GM18517 (cell line): ENCODE measurements at regions not wholly inside any gene's neighbourhood (a gene's known extent, or its start where the extent isn't known, plus 50 kb on each side); places are given as distances from the start of the nearest gene placed in this dataset.

Experiments
- ATAC-seq: cut with Tn5 transposase; IDR thresholded peaks from one replicate; pipeline ENCODE4 v1.9.1; 2021; ENCODE audit warnings: mild to moderate bottlenecking, moderate library complexity; ENCODE audit not compliant: unreplicated experiment

DNA sequence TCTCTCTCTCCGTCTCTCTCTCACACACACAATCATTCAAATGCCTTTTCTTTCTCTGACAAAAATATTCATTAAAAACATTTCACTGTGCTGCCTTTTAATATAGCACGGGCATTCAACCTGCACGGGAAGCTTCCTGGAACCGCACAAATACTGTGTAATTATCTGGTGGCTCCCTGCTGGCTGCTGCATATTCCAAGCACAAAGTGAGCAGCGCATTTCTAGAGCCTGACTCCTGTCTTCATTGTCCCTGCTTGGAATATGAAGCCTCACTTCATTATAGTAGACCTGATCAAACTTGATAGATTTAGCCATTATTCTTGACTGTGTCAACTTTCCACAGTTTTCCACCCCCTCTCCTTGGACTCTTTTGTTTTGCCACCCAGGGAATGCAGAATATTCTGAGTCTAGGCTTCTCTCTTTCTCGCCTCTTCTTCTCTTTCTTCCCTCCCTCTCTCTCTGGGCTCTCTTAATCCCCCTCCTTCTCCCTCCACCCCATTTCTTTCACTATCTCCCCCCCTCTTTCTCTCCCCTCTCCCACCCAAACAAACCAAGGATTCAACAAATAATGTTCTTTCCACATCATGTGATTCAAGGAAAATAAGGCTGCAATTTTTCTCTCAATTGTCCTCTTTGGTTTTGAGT is 672.1 kb upstream of the FANCL start:
- no peak for ATAC-seq

DNA sequence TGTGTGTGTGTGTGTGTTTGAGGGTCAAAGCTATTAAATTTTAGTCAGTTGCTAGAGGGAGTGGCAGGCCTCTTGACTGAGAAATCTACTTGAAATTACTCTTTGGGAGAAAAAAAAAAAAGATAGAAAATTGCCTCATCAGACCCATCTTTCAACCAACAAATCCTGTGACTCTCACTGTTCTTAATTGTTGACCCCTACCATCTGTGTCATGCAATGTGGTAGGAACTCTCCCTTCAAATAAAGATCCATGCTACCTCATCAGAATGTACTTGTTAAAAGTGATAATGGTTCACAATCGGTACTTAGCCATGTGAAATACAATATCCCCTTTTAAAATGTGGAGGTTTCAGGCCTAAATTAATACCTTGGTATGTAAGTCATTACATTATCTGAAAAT is 670.8 kb upstream of the FANCL start:
- ATAC-seq = no peak

DNA sequence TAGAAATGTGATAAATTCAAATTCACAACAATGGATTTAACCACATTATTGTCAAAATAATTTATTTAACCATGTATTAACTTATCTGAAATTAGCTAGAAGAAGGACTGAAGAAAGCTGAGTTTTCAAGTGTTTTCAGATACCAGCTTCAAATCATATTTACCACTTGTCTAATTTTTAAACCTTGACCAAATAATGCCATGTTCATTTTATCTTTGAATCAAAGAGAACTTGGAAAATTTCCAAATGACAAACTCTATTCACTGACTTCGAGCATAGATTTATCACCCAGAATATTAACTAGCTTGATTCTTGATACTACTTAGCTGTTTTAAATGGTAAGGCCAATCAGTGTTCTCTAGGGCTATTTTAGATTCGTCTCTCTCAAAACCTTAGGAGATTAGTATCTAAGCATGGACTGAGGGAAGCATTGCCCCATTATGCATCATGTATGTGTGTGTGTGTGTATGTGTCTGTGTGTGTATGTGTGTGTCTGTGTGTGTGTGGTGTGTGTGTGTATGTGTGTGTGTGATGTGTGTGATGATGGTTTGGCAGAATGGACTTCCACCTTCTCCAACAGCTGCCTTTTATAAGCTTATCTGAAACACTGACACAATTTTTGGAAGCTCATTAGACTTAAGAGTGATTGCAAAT is 667.5 kb upstream of the FANCL start:
- ATAC-seq = no peak

DNA sequence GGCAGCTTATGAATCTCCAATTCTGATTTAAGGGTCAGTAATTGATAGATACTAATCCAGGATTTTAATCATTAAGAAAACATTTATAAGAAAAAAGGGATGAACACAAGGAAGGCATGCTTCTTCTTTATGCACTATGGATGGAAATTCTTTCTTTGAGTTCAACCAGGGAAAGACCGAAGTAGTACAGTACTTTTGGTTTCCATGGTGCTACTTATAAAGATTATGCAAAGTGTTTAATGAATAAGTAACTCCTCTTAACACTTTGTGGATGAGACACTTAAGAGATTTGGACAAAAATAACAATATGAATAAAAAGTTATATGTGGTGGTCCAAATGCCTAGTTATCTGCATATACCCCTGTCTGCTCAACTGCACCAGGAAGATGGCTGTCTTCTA is 666.5 kb upstream of the FANCL start:
- ATAC-seq = no peak

DNA sequence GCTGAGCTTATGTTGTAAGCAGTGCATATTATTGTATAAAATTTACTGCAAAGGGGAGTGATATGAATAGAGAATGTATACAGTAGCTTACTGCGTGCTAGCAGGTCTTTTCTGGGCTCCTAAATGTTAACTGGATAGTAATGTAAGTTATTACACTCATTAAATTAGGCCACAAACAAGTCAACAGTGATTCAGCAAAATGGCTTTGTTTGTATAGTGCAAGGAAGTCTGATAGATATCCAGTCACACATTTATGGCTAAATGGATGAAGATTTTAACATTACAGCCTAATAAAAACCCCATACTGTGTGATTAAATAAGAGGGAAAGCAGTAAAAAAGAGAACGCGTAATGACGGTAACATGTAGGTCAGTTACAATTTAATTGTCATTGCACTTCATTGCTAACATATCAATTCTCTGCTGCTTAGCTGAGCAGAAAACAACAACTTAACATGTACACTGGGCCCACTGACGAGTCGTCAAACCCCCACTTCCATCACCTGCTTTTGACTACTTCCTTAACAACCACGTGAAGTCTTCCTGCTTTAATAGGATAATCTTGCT is 665.0 kb upstream of the FANCL start:
- ATAC-seq = no peak

DNA sequence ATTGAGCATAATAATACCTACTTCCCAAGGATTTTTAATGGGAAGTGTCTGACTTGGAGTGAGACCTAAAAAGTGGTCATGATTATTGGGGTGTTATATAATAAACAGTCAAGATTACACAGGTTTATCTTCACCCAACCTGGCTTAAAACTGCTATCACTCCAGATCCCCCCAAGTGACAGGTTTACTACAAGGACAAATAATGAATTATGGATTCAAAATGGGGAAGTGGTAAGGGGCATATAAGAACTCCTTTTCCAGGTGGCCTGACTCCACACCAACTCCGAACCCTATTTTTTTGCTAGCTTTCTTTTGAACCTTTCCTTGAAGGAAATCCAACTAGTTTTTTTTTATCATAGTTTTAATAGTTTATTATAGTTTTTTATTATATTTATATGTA is 663.0 kb upstream of the FANCL start:
- ATAC-seq = no peak

DNA sequence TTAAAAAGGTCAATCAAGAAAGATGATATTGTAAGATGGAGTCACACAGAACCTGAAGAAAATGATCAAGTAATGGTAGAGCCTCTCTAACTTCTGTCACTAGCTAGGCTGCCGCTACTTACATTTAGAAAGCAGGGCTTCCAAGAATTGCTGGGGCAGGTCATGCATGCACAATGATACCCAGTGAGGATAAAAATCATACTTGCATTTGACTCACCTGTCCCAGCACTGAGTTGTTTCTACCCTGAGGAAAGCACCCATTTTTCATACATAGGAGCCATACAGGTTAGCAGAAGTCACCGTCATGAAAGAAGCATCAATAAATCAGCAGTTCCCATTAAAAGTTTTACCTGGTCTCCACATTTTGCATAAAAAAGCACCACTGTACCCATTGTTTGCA is 662.3 kb upstream of the FANCL start:
- ATAC-seq = no peak

DNA sequence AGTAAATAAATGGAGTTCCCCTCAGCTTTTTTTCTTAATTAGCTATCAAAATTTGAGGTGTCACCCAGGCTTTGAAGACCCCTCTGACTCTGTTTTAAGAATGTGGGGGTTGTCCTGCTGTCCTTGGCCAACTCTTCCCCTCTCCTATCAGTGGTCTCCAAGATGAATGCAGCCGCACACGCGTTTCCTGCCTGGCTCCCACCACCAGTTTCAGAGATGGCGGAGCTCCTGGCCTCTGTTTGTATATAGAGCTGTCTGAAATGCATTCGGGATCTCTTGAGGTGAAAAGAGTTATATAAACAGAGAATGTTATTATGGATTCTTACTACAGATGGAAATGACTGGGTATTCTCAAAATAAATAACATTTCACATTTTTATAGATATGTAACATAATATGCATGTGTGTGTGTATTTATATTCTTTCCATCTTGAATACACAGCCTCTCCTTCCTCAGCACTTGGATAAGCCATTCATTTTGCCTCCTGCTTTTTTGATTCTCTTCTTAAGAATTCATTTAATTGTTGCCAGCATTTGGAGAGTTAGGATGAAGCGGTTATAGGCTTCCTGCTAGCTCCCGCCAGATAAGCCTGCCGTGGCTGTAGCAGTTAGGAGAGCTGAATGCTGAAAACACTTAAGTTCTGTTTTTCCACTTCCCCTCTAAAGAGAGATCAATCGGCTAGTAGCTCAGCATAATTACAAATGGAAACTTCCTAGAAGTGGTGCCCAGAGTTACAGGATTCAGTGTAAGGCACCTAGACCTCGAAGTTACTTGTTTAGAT is 659.3 kb upstream of the FANCL start:
- no peak for ATAC-seq

DNA sequence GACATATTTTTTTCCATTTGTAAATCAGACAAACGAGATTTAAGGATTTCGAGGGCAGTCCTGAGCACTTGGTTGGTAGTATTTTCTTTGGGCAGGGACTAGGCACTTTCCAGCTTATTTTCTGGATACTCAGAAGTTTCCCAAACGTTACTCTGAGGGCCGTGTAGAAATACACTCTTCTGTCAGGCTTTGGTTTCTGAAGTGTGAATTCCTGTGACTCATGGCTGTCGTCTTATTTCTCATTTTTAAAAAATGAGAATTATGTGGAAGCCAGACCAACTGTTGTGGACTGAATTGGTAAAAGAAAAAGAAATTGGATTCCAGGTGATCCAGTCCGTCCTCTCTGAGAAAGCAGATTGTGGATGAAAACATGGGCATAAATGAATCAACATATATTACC is 658.6 kb upstream of the FANCL start:
- ATAC-seq = no peak

DNA sequence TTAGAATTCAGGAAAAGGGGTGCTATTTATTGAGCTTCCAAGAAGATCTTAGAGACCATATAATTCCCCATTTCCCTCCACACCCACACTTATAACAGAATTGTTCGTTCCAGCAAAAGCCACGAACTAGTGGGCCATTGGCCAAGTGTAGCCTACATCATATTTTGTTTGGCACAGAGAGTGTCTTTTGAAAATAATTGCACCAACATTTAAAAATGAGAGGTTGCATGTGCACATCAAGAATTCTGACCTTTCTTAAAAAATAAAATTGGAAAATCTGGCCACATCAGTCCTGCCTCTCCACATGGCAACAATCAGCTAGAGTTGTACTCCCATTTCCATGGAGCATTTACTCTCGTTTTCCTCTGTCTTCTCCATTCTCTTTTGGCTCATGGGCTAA is 655.5 kb upstream of the FANCL start:
- no peak for ATAC-seq

DNA sequence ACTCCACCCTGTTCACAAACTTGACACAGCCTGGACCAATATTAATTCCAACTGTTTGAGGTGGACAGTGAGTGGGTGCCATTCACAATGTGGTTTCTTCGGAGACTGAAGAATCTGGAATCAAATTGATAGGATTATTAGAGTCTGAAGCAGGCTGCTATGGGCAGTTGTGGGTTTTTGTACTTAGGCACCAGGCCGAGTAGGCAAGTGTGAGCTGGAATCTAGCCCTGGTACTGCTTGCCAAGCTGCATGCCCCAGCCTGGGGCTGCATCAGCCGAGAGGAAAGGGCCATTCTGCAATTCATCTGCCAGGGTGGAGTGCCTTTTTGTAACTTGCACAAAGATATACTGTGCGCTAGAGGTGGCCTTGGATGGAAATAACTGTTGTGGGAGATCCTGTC is 654.7 kb upstream of the FANCL start:
- ATAC-seq = no peak

DNA sequence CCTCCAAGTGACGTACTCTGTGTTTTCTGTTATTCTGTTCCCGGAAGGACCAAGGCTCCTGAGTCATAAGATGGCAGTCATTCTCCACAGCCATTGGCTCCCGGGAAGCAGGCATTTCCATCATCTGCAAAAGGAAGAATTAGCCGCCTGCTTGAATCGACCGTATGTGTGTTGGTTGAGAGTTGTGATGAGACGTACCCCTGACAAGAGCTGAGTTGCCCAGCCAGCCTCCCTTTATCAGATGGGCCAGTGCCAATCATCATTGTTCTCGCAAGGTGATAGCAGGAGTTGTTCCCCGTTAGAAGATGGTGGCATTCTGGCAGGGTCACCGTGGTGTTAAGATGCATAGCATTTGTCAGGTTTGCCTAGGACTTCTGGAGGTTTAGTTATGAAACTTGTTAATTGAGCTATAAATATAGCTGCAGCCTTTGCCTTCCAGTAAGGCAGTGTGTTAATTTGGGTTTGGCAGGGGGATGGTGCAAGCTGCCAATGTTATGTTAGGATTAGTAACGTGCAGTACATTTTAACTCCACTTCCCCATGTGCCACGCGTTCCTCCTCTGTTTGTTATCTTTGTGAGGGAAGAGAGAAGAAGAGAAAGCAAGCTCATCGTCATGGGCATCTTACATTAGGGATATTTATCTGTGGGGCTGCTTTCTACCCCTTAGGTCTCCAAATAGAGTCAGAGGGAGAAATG is 652.7 kb upstream of the FANCL start:
- no peak for ATAC-seq

DNA sequence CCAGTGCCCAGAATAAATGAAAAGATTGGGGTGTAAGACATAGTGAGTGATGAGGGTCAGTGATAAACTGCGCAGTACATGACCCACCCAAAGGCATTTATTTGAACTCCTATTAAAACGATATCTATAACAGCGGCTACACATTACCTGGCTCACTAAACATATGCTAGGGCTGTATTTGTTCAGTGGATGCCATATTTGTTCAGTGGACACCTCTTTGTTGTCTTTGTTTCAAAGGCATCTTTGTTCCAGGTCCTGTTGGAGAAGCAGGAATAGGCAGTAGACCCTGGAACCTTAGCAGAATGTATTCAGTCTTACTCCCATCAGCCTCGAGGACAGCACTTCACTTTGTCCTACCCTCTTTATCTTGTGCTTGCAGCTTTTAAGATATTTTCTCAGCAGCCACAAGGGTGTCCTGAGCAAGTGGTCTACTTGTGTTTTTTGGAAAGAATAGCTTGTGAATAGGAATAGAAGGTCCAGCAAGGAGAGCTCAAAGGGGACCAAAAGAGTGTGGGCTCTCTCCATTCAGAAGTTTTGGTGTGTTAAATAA is 650.8 kb upstream of the FANCL start:
- ATAC-seq = no peak

DNA sequence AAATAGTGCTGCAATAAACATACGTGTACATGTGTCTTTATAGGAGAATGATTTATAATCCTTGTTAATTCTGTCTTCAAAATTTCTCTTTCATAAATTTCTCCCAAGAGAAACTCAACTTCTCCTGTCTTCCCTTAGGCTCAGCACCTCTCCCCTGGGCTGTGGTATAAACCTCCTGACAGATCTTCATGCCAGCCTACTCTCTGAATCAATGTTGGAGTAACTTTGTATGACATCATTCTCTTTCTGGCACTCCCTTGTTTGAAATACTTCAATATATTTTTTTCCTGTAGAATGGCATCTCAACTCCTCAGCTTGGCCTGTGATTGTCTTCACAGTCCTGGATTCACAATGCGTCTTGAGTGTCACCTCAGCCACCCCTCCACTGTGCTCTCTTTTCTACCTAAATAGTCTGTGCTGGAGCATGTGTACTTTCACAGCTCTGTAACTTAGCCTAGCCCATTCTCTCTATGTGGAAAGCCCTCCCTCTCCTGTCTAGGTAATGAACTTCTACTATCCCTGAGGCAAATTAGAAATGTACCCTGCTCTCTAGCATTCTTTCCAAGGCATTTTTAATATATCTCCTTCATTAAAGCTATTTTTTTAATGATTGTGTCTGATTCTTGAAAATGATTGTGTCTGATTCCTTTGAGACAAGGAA is 649.9 kb upstream of the FANCL start:
- ATAC-seq = no peak

DNA sequence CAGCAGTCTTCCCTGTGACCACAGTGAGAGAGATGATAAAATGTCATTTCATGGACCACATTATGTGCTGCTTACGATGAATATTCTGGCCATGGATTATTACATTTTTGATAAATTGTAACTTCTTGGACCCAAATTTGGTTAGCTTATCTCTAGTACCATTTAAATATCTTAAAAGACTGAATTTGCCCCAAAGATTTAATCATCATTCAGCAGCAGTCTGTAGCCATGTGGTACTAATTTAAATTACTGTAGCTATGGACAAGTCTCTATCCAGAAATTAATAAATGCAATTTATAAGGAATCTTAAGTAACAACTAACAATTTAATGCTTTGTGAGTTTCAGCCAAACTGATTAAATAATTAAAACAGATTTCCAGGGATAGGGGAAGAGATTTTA is 644.9 kb upstream of the FANCL start:
- ATAC-seq = no peak

DNA sequence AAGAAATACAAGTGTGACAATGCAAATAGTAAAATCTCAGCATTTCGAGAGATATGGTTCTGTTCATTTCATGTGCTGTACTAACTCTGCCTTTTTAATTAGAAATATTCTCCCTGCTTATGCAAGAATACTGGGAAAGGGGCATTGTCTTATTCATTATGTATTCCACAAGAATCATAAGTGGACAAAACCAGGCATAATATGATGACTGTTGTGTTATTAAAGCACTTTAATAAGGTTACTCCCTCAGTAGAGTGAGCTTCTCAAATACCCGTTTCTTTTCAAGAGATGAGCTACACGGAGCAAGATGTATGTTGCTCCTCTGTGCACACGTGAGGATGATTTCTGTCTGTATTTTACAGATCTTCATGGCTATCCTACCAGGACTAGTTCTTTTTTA is 638.7 kb upstream of the FANCL start:
- ATAC-seq = no peak

DNA sequence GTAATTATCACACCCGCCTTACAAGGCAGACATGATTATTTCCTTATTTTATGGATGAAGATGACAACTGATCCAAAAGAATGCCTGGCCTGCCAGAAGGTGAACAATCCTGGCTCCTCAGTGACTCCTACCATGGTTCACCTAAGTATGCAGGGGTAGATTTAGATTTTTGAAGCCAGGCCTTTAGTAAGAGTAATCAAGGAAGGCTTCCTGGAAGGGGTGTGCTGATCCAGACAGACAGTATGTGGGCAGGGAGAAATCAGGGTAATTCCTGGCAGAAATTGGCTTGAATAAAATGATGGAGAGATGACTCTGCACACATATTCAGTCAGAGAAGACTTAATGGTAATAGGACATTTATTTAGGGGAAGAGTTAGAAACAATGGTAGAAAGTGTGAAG is 637.7 kb upstream of the FANCL start:
- ATAC-seq = no peak

DNA sequence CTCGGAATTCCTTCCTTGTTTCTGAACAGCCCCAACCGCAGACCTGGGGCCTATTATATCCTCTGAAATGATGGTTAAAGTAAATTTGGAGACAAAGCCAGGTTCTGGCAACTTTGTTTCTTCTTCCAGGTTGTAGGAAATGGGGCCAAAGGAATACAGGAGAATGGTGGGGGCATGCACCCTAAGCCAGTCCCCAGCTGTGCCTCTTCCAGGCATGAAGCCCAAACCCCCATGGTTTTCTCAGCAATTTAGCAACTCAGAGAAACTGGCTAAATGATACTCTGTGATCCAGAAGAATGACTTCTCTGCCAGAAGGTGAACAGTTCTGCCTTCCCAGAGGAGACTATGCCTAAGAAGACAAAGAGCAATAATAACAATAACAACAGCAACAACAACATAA is 635.0 kb upstream of the FANCL start:
- ATAC-seq = no peak

DNA sequence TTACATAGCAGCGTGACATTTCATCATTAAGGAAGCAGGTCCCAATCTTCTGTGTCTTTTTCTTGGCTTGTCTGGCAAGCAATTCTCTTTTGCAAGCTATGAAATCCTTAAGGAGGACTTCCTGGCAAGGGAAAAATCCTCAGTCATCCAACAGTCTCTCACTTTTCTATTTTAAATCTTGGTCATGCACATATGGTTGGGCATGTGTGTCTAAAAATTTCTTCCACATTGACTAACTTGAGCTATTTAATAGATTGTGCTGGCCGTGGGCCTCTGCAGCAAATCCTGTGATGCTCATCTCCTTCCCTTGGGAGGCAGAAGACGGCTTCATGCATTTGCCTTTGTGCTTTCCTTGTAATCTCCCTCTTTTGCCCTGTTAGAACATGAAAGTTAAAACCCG is 634.3 kb upstream of the FANCL start:
- ATAC-seq = no peak

DNA sequence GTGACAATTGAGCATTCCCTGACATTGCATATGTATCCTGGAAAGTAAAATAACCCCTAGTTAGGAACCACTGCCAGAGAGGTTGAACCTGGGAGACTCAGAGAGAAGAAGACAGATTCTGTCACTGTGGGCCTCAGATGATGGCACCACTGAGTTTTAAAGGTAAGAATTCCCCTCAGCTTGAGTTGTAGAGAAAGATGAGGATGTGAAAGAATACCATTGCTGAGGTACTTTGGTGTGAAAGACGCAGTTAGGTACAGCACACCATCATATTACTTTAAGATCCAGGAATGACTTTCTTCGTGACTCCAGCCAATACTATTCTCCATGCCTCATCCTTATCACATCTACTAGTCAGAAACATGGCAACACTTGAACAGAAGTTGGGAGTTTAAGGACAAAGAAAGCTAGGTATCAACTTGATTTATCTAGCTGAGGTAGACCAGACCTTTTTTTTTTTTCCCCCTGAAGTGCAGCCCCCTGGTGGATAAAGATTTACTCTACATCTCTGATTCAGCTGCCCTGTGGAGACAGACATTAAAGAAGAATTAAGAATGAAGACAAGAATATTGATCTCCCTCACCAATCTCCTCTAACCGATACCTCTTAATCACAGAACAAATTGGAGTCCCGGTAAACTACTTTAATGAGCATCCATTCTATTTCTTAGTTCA is 630.5 kb upstream of the FANCL start:
- ATAC-seq = peak; percentile 44
